CD4-positive, alpha-beta T cell (primary cell): ENCODE measurements at regions not wholly inside any gene's neighbourhood (a gene's known extent, or its start where the extent isn't known, plus 50 kb on each side); places are given as distances from the start of the nearest gene placed in this dataset.

ENCODE experiments used
- ATAC-seq: fragments of 200-7000 bp; cut with Tn5 transposase; one replicate; pipeline ENCODE4 v1.10.0; 2022; ENCODE audit warnings: mild to moderate bottlenecking; ENCODE audit not compliant: poor library complexity
- CTCF ChIA-PET: fragments of 350-600 bp; sonication (Branson Sonifier 250); formaldehyde crosslinking; loops from one replicate; lab custom pipeline; 2021; ENCODE audit warnings: antibody characterized with exemption, inconsistent platforms; lab: Charles Lee
- POLR2A ChIA-PET: fragments of 350-600 bp; sonication (Branson Sonifier 250); formaldehyde crosslinking; loops from one replicate; lab custom pipeline; 2021; ENCODE audit warnings: antibody characterized with exemption, inconsistent platforms; lab: Charles Lee
- DNase-seq, 14 experiments: peaks; one replicate each; pipeline ENCODE4 v3.0.0-alpha.2; 2013 to 2020; ENCODE audit warnings: mixed read lengths in 2 of 14
- H3K27ac ChIP-seq, 2 donors: one replicate each; pipeline versions ENCODE4 v1.5.1 to v1.7.0; 2013; ENCODE audit warnings: low read length in 2 of 2, low read depth in 1 of 2, mild to moderate bottlenecking in 1 of 2
- H3K27me3 ChIP-seq, 2 experiments: 1 replicate in 1 of 2; 2 replicates in 1 of 2; pipeline versions ENCODE4 v1.6.1 to v1.7.0; 2013; ENCODE audit warnings: low read length in 2 of 2, control low read depth in 1 of 2, mild to moderate bottlenecking in 1 of 2, moderate library complexity in 1 of 2; ENCODE audit not compliant: insufficient read depth in 2 of 2, control insufficient read depth in 1 of 2
- H3K36me3 ChIP-seq: one replicate; pipeline ENCODE4 v1.6.1; 2013; ENCODE audit warnings: low read length, control low read depth; ENCODE audit not compliant: insufficient read depth
- H3K4me1 ChIP-seq: one replicate; pipeline ENCODE4 v1.6.1; 2013; ENCODE audit warnings: low read length, control low read depth; ENCODE audit not compliant: insufficient read depth
- H3K4me3 ChIP-seq: one replicate; pipeline ENCODE4 v1.5.1; 2013; ENCODE audit warnings: mild to moderate bottlenecking, low read length, moderate library complexity
- H3K9me3 ChIP-seq, 2 experiments: 1 replicate in 1 of 2; 2 replicates in 1 of 2; pipeline versions ENCODE4 v1.6.1 to v1.7.0; 2013; ENCODE audit warnings: low read length in 2 of 2, mild to moderate bottlenecking in 2 of 2, control low read depth in 1 of 2, moderate library complexity in 1 of 2; ENCODE audit not compliant: control insufficient read depth in 1 of 2, insufficient read depth in 1 of 2
- H3K27ac Mint-ChIP-seq: one replicate; pipeline ENCODE4 v1.8.0; 2020; ENCODE audit warnings: mixed read lengths
- H3K27me3 Mint-ChIP-seq: one replicate; pipeline ENCODE4 v1.8.0; 2021; ENCODE audit warnings: mixed read lengths
- H3K36me3 Mint-ChIP-seq: one replicate; pipeline ENCODE4 v1.8.0; 2021; ENCODE audit warnings: low read depth, mixed read lengths
- H3K4me1 Mint-ChIP-seq: one replicate; pipeline ENCODE4 v1.8.0; 2021; ENCODE audit warnings: low read depth, mixed read lengths
- H3K4me3 Mint-ChIP-seq: one replicate; pipeline ENCODE4 v1.8.0; 2020; ENCODE audit warnings: mild to moderate bottlenecking, mixed read lengths
- H3K9me3 Mint-ChIP-seq: one replicate; pipeline ENCODE4 v1.8.0; 2020; ENCODE audit warnings: mixed read lengths
- CTCF ChIP-seq: fragments of 200-600 bp; IDR thresholded peaks from one replicate; pipeline ENCODE4 v1.8.0; 2022; ENCODE audit warnings: antibody characterized with exemption, mild to moderate bottlenecking
- intact Hi-C, 2 experiments: fragments of 100-400 bp; cut with DNase I in 1 of 2; cut with micrococcal nuclease in 1 of 2; formaldehyde crosslinking; loops; one replicate each; pipeline versions ENCODE4 v1.15.1 to v1.9.0; 2023 to 2025; cut with DNase I, micrococcal nuclease

GRCh38 chrX:77264490-77264889 lies 182.7 kb upstream of the FGF16 start:
- H3K9me3 Mint-ChIP-seq, result peaks cover 4% of the 10 kb centered on the region
- no peak overlapping the region for H3K4me3 ChIP-seq
- no peaks in the 10 kb centered on the region for H3K4me1 Mint-ChIP-seq
- H3K9me3 ChIP-seq, result peaks cover 8 to 14% of the 10 kb centered on the region in 2 experiments
- ChIA-PET CTCF (no interaction called here), POLR2A (no interaction called here)
- DNase-seq, result no peak
- no peak overlapping the region for H3K27ac Mint-ChIP-seq
- H3K36me3 Mint-ChIP-seq, result no peaks in the 10 kb centered on the region
- no peaks in the 10 kb centered on the region for H3K27me3 ChIP-seq
- no peak overlapping the region for H3K4me3 Mint-ChIP-seq
- no peak for TF ChIP-seq CTCF
- no peaks in the 10 kb centered on the region for H3K4me1 ChIP-seq
- H3K27ac ChIP-seq, result no peak overlapping the region
- no peaks in the 10 kb centered on the region for H3K36me3 ChIP-seq
- intact Hi-C loops, result no loop called here
- H3K27me3 Mint-ChIP-seq, result no peaks in the 10 kb centered on the region
- ATAC-seq, result no peak

DNA sequence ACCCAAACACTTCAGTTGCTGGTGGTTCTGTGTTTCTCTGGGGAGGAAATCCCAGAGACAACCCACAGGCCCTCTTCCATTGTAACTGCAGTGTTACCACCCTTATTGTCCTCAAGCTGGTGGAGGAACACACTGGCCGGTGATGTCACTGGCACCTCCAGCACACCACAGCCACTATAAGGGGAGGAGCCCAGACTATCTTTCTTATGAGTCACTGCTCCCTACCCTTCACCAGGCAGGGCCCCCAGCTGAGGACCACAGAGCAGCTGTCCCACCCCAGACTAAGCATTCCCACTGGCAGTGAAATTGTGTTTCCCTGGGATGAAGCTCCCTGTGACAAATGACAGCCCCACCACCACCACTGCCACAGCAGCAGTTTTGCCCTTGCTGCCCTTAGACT lies 171.8 kb upstream of the FGF16 start:
- no peaks in the 10 kb centered on the region for H3K36me3 ChIP-seq
- H3K27ac Mint-ChIP-seq, result no peak overlapping the region
- H3K4me3 ChIP-seq, result no peak overlapping the region
- intact Hi-C loops, result no loop called here
- no peaks in the 10 kb centered on the region for H3K4me1 ChIP-seq
- no peaks in the 10 kb centered on the region for H3K27me3 Mint-ChIP-seq
- no peak for DNase-seq
- H3K4me1 Mint-ChIP-seq, result no peaks in the 10 kb centered on the region
- H3K9me3 Mint-ChIP-seq, result no peaks in the 10 kb centered on the region
- no peaks in the 10 kb centered on the region for H3K9me3 ChIP-seq
- H3K27me3 ChIP-seq, result no peaks in the 10 kb centered on the region
- ChIA-PET CTCF (no interaction called here), POLR2A (no interaction called here)
- no peak for ATAC-seq
- H3K36me3 Mint-ChIP-seq, result no peaks in the 10 kb centered on the region
- no peak for TF ChIP-seq CTCF
- no peak overlapping the region for H3K4me3 Mint-ChIP-seq
- H3K27ac ChIP-seq, result no peak overlapping the region

- Histone ChIP-seq H3K27me3 (no peaks in the 10 kb centered on the region), H3K27ac (no peak overlapping the region), H3K4me3 (no peak overlapping the region), H3K4me1 (no peaks in the 10 kb centered on the region), H3K9me3 (no peaks in the 10 kb centered on the region), H3K36me3 (no peaks in the 10 kb centered on the region)
- Mint-ChIP-seq H3K4me1 (no peaks in the 10 kb centered on the region), H3K4me3 (no peak overlapping the region), H3K36me3 (no peaks in the 10 kb centered on the region), H3K27ac (no peak overlapping the region), H3K27me3 (no peaks in the 10 kb centered on the region), H3K9me3 (no peaks in the 10 kb centered on the region)
- no peak for ATAC-seq
- ChIA-PET POLR2A (no interaction called here), CTCF (no interaction called here)
- intact Hi-C loops, result no loop called here
- TF ChIP-seq CTCF, result no peak
- DNase-seq, result no peak
Observed at GRCh38 chrX:77276742-77277141, 170.4 kb upstream of the FGF16 start.
